Natural killer cell (primary cell): ENCODE measurements at regions not wholly inside any gene's neighbourhood (a gene's known extent, or its start where the extent isn't known, plus 50 kb on each side); places are given as distances from the start of the nearest gene placed in this dataset.
"Not testable (repeated sequence)": the region's sequence is repeated elsewhere in the genome, so short reads cannot be mapped to it uniquely, and the experiment has no call there.

ENCODE experiments used
- ATAC-seq, 3 donors: fragments of 150-1000 bp in 2 of 3; fragments of 200-7000 bp in 1 of 3; cut with Tn5 transposase; 1 replicate in 1 of 3; 2 replicates in 2 of 3; pipeline ENCODE4 v1.10.0; 2021; ENCODE audit warnings: mild to moderate bottlenecking in 2 of 3, moderate library complexity in 2 of 3
- DNase-seq, 2 donors: peaks; one replicate each; pipeline versions ENCODE4 v3.0.0 to v3.0.0-alpha.2; 2013 to 2021; ENCODE audit warnings: mixed read lengths in 1 of 2
- H3K27ac ChIP-seq: one replicate; pipeline ENCODE4 v1.5.1; 2013; ENCODE audit warnings: mild to moderate bottlenecking, low read length
- H3K27me3 ChIP-seq: one replicate; pipeline ENCODE4 v1.6.1; 2013; ENCODE audit warnings: low read length; ENCODE audit not compliant: control insufficient read depth, insufficient read depth
- H3K36me3 ChIP-seq: one replicate; pipeline ENCODE4 v1.6.1; 2013; ENCODE audit warnings: low read length; ENCODE audit not compliant: control insufficient read depth, insufficient read depth
- H3K4me1 ChIP-seq: one replicate; pipeline ENCODE4 v1.6.1; 2013; ENCODE audit warnings: low read length; ENCODE audit not compliant: control insufficient read depth, insufficient read depth
- H3K4me3 ChIP-seq: one replicate; pipeline ENCODE4 v1.5.1; 2013; ENCODE audit warnings: low read length
- H3K9me3 ChIP-seq: one replicate; pipeline ENCODE4 v1.6.1; 2013; ENCODE audit warnings: low read length; ENCODE audit not compliant: control insufficient read depth, insufficient read depth
- H3K27ac Mint-ChIP-seq, 2 donors: one replicate each; pipeline ENCODE4 v1.8.0; 2022; ENCODE audit warnings: mild to moderate bottlenecking in 2 of 2, mixed read lengths in 2 of 2, moderate library complexity in 1 of 2
- H3K27me3 Mint-ChIP-seq, 2 donors: one replicate each; pipeline ENCODE4 v1.8.0; 2022; ENCODE audit warnings: low read depth in 2 of 2, mixed read lengths in 2 of 2
- H3K36me3 Mint-ChIP-seq: one replicate; pipeline ENCODE4 v1.8.0; 2022; ENCODE audit warnings: mixed read lengths
- H3K4me1 Mint-ChIP-seq, 2 donors: one replicate each; pipeline ENCODE4 v1.8.0; 2022; ENCODE audit warnings: mixed read lengths in 2 of 2
- H3K4me3 Mint-ChIP-seq: one replicate; pipeline ENCODE4 v1.8.0; 2022; ENCODE audit warnings: mild to moderate bottlenecking, moderate library complexity, mixed read lengths
- H3K9me3 Mint-ChIP-seq, 2 donors: one replicate each; pipeline ENCODE4 v1.8.0; 2022; ENCODE audit warnings: mixed read lengths in 2 of 2
- WGBS: methylation state at CpG from one replicate; pipeline ENCODE4 v1.1.7; 2013; ENCODE audit warnings: missing lambda C conversion rate; ENCODE audit not compliant: insufficient coverage; 5-methylcytosine and 5-hydroxymethylcytosine counted together
- intact Hi-C: fragments of 100-400 bp; cut with micrococcal nuclease; formaldehyde crosslinking; loops from one replicate; pipeline ENCODE4 v1.14.2; 2022
- TF ChIP-seq, protein P1 (sequence below): fragments of 200-600 bp; IDR thresholded peaks from one replicate; pipeline ENCODE4 v1.8.0; 2022; ENCODE audit warnings: antibody characterized with exemption

GRCh38 chr6:71007298-71007697 lies 50.4 kb upstream of the B3GAT2 start:
- H3K36me3 Mint-ChIP-seq, intact Hi-C loops: not testable (repeated sequence)

GRCh38 chr6:71011871-71012371 lies 55.1 kb upstream of the B3GAT2 start:
- ATAC-seq (no peak), DNase-seq (no peak)
- H3K36me3 Mint-ChIP-seq: no peaks in the 10 kb centered on the region
- Histone ChIP-seq H3K27me3 (no peaks in the 10 kb centered on the region), H3K27ac (no peak overlapping the region), H3K9me3 (no peaks in the 10 kb centered on the region), H3K4me3 (no peak overlapping the region), H3K4me1 (no peaks in the 10 kb centered on the region), H3K36me3 (no peaks in the 10 kb centered on the region)
- 0% methylated on average over 1 of the region's 1 CpG for WGBS
- H3K4me3 Mint-ChIP-seq: no peak overlapping the region
- no peaks in the 10 kb centered on the region for H3K9me3 Mint-ChIP-seq
- H3K27me3 Mint-ChIP-seq: peaks cover 5 to 8% of the 10 kb centered on the region in 2 donors
- TF ChIP-seq, protein P1, sequence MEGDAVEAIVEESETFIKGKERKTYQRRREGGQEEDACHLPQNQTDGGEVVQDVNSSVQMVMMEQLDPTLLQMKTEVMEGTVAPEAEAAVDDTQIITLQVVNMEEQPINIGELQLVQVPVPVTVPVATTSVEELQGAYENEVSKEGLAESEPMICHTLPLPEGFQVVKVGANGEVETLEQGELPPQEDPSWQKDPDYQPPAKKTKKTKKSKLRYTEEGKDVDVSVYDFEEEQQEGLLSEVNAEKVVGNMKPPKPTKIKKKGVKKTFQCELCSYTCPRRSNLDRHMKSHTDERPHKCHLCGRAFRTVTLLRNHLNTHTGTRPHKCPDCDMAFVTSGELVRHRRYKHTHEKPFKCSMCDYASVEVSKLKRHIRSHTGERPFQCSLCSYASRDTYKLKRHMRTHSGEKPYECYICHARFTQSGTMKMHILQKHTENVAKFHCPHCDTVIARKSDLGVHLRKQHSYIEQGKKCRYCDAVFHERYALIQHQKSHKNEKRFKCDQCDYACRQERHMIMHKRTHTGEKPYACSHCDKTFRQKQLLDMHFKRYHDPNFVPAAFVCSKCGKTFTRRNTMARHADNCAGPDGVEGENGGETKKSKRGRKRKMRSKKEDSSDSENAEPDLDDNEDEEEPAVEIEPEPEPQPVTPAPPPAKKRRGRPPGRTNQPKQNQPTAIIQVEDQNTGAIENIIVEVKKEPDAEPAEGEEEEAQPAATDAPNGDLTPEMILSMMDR: no peak
- intact Hi-C loops: loop anchor here (2.0 kb wide), 1 partner anchor 305 kb away; no protein-coding TSS in a partner anchor
- H3K4me1 Mint-ChIP-seq: no peaks in the 10 kb centered on the region
- no peak overlapping the region for H3K27ac Mint-ChIP-seq

More at GRCh38 chr6:71007298-71007697, 50.4 kb upstream of the B3GAT2 start:
- not testable (repeated sequence) for H3K9me3 Mint-ChIP-seq, H3K27me3 ChIP-seq, H3K4me3 Mint-ChIP-seq, H3K27ac ChIP-seq, H3K27ac Mint-ChIP-seq, H3K36me3 ChIP-seq, H3K4me1 Mint-ChIP-seq, ATAC-seq, H3K4me3 ChIP-seq, H3K9me3 ChIP-seq, H3K4me1 ChIP-seq, DNase-seq, H3K27me3 Mint-ChIP-seq

GRCh38 chr6:71012866-71013469 lies 56.1 kb upstream of the B3GAT2 start:
- H3K9me3 Mint-ChIP-seq: no peaks in the 10 kb centered on the region
- TF ChIP-seq, protein P1: peak; percentile 48
- WGBS: 45% methylated on average over 5 of the region's 5 CpGs
- Histone ChIP-seq H3K4me3 (no peak overlapping the region), H3K27ac (no peak overlapping the region), H3K9me3 (no peaks in the 10 kb centered on the region), H3K4me1 (no peaks in the 10 kb centered on the region), H3K36me3 (no peaks in the 10 kb centered on the region), H3K27me3 (no peaks in the 10 kb centered on the region)
- ATAC-seq (peak in 1 of 3 donors; percentile 66), DNase-seq (peak in 1 of 2 donors; percentile 70)
- no peak overlapping the region for H3K27ac Mint-ChIP-seq
- no peaks in the 10 kb centered on the region for H3K36me3 Mint-ChIP-seq
- intact Hi-C loops: loop anchor here (2.0 kb wide), 1 partner anchor 306 kb away; no protein-coding TSS in a partner anchor
- no peaks in the 10 kb centered on the region for H3K4me1 Mint-ChIP-seq
- peaks cover 5 to 8% of the 10 kb centered on the region in 2 donors for H3K27me3 Mint-ChIP-seq
- no peak overlapping the region for H3K4me3 Mint-ChIP-seq

DNA sequence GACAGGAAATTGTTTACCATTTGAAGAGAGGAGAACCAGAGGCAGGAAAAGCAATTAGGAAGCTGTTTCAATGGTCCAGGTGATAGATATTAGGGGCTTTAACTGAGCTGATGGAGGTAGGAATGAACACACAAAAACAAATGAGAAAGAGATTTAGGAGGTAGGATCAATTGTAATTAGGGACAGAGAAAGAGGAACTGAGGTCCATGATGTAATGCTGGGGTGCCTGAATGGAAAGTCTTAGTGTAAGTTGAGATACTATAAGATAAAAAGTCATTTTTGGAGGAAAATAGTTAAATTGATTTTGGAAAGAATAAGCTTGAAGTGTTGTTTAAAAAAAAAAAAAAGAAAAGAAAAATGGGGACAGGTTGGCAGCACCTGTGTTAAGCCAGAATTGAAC lies 58.5 kb upstream of the B3GAT2 start:
- ATAC-seq (no peak), DNase-seq (no peak)
- Mint-ChIP-seq H3K4me1 (no peaks in the 10 kb centered on the region), H3K27ac (no peak overlapping the region), H3K36me3 (no peaks in the 10 kb centered on the region), H3K4me3 (no peak overlapping the region), H3K27me3 (peaks cover 3 to 5% of the 10 kb centered on the region in 2 donors), H3K9me3 (no peaks in the 10 kb centered on the region)
- no peaks in the 10 kb centered on the region for H3K36me3 ChIP-seq
- TF ChIP-seq, protein P1: no peak
- H3K4me1 ChIP-seq: no peaks in the 10 kb centered on the region
- H3K27me3 ChIP-seq: no peaks in the 10 kb centered on the region
- no peak overlapping the region for H3K4me3 ChIP-seq
- H3K9me3 ChIP-seq: no peaks in the 10 kb centered on the region
- intact Hi-C loops: no loop called here
- no peak overlapping the region for H3K27ac ChIP-seq
